GM12865 (cell line): ENCODE measurements at regions not wholly inside any gene's neighbourhood (a gene's known extent, or its start where the extent isn't known, plus 50 kb on each side); places are given as distances from the start of the nearest gene placed in this dataset.
A peak's percentile ranks its signal among the peaks of the same experiment; 100 is the strongest.

Experiments used
- DNase-seq: peaks from one replicate; pipeline ENCODE4 v3.0.0; 2010; ENCODE audit warnings: low read depth
- H3K4me3 ChIP-seq: 2 replicates; pipeline ENCODE4 v1.5.1; 2011; ENCODE audit warnings: mild to moderate bottlenecking, low read depth, low read length, control low read depth
- CTCF ChIP-seq: IDR thresholded peaks from 2 replicates; pipeline ENCODE4 v1.5.1; 2011; ENCODE audit warnings: low read length, control low read depth, low read depth, inconsistent platforms; ENCODE audit not compliant: insufficient read depth; ENCODE audit errors: missing control alignments

DNA sequence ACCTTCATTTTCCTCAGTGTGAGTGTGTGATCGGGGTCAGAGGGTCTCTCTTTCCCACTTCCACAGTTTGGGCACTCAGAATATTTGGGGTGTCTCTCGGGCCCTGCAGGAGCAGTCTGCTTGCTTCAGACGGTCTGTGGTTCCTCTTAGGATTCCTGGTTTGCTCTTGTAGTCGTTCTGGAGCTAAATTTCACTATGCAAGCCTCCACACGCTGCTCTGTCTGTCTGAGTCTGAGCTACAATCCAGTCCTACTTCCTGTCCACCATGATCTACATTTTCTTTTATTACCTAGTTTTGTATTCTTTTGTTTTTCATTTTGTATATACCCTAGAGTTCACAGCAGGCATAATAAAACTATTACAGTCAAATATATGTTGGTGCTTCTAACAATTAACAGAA lies 1967.3 kb upstream of the NUDT12 start:
- DNase-seq = no peak
- H3K4me3 ChIP-seq = no peak overlapping the region
- TF ChIP-seq CTCF = no peak

GRCh38 chr5:105508519-105508918 lies 1945.9 kb upstream of the NUDT12 start:
- H3K4me3 ChIP-seq = no peak overlapping the region
- TF ChIP-seq CTCF = no peak
- DNase-seq = no peak

GRCh38 chr5:105506692-105507277 lies 1944.2 kb upstream of the NUDT12 start:
- DNase-seq = peak; percentile 9
- peak; percentile 28 for TF ChIP-seq CTCF
- no peak overlapping the region for H3K4me3 ChIP-seq

- no peak for DNase-seq
- no peak overlapping the region for H3K4me3 ChIP-seq
- no peak for TF ChIP-seq CTCF
Observed at GRCh38 chr5:105503950-105504349, 1941.4 kb upstream of the NUDT12 start.

DNA sequence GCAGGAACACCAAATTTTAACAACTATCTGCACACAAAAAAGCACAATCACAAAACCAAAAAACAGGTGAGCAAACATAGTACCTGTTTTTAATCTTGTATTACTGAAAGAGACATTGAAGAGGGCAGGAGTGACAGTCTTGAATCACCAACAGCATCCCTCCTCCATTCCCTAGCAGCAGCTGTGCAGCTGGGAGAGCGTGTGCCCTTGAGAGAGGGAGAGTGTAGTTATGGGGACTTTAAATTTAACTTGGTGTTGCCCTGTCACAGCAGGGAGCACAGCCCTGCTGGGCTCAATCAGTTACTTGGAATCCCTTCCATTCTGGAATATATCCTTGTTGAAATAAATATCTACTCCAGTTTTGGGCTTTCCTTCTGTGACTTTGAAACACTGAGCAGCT lies 1938.7 kb upstream of the NUDT12 start:
- no peak for TF ChIP-seq CTCF

DNA sequence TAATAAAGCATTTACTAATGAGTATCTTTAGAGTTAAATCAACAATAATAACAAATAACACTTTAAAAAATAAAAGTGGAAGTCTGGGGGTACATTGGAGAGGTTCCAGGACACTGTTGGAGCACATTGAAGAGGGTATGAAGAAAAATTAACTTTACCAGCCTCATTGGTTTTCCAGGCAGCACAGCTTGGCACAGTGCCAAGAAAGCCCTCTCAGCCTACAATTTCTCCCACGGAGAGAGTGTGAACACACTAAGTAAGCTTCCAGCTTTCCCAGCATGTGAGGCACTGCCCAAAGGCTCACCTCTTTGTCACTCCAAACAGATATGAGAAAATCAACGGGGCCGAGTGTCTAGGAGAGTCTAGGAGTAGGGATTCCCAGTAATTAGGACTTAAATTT lies 1912.8 kb upstream of the NUDT12 start:
- no peak for DNase-seq
- no peak for TF ChIP-seq CTCF
- H3K4me3 ChIP-seq = no peak overlapping the region

More for the DNA sequence above, 1938.7 kb upstream of the NUDT12 start:
- no peak overlapping the region for H3K4me3 ChIP-seq
- DNase-seq = no peak

- H3K4me3 ChIP-seq = no peak overlapping the region
- no peak for TF ChIP-seq CTCF
- DNase-seq = no peak
Observed at GRCh38 chr5:105462377-105462776, 1899.8 kb upstream of the NUDT12 start.
